Upper lobe of left lung (tissue), 4 donors: ENCODE measurements at regions not wholly inside any gene's neighbourhood (a gene's known extent, or its start where the extent isn't known, plus 50 kb on each side); places are given as distances from the start of the nearest gene placed in this dataset.

Source experiments
- CTCF ChIP-seq, 6 experiments: fragments of 450-650 bp in 4 of 6; fragments of 200-600 bp in 2 of 6; sonication (generic) in 2 of 6; IDR thresholded peaks; one replicate each; pipeline ENCODE4 v1.5.1; 2016 to 2019; ENCODE audit warnings: antibody characterized with exemption in 6 of 6
- EP300 ChIP-seq, 4 donors: sonication (generic); formaldehyde crosslinking; IDR thresholded peaks; one replicate each; pipeline ENCODE4 v1.5.1; 2017; ENCODE audit warnings: antibody characterized with exemption in 4 of 4, control low read depth in 2 of 4
- POLR2A ChIP-seq, 4 donors: fragments of 450-650 bp; IDR thresholded peaks; one replicate each; pipeline ENCODE4 v1.5.1; 2016 to 2017; ENCODE audit warnings: antibody characterized with exemption in 4 of 4, mild to moderate bottlenecking in 2 of 4
- POLR2AphosphoS5 ChIP-seq, 2 donors: sonication (generic); formaldehyde crosslinking; IDR thresholded peaks; one replicate each; pipeline ENCODE4 v1.5.1; 2017; ENCODE audit warnings: antibody characterized with exemption in 2 of 2

GRCh38 chr16:65260746-65261145 lies 138.9 kb upstream of the CDH11 start:
- TF ChIP-seq POLR2AphosphoS5 (IDR thresholded peaks at IDR 0.05): no peak
- no peak for TF ChIP-seq POLR2A (IDR thresholded peaks at IDR 0.05)
- no peak for TF ChIP-seq CTCF (IDR thresholded peaks at IDR 0.05)
- TF ChIP-seq EP300 (IDR thresholded peaks at IDR 0.05): no peak
